Type B pancreatic cell (in vitro differentiated cells): ENCODE measurements at regions not wholly inside any gene's neighbourhood (a gene's known extent, or its start where the extent isn't known, plus 50 kb on each side); places are given as distances from the start of the nearest gene placed in this dataset.

Source experiments
- DNase-seq: peaks from one replicate; pipeline ENCODE4 v3.0.0; 2021; ENCODE audit warnings: mixed read lengths; ENCODE audit not compliant: unreplicated experiment; ENCODE audit errors: extremely low spot score
- H3K27ac Mint-ChIP-seq: 2 replicates; pipeline ENCODE4 v1.8.0; 2021; ENCODE audit warnings: mild to moderate bottlenecking, mixed read lengths
- H3K27me3 Mint-ChIP-seq: 2 replicates; pipeline ENCODE4 v1.8.0; 2021; ENCODE audit warnings: mixed read lengths
- H3K36me3 Mint-ChIP-seq: 2 replicates; pipeline ENCODE4 v1.8.0; 2021; ENCODE audit warnings: mixed read lengths
- H3K4me1 Mint-ChIP-seq: one replicate; pipeline ENCODE4 v1.8.0; 2021; ENCODE audit warnings: mixed read lengths; ENCODE audit not compliant: unreplicated experiment
- H3K4me3 Mint-ChIP-seq: 2 replicates; pipeline ENCODE4 v1.8.0; 2021; ENCODE audit warnings: mild to moderate bottlenecking, mixed read lengths
- H3K9me3 Mint-ChIP-seq: 2 replicates; pipeline ENCODE4 v1.8.0; 2021; ENCODE audit warnings: mixed read lengths
- CTCF ChIP-seq: fragments of 200-600 bp; sonication (generic); conservative IDR thresholded peaks from 2 replicates; pipeline ENCODE4 v1.5.0; 2021; ENCODE audit warnings: antibody characterized with exemption, mild to moderate bottlenecking

GRCh38 chr9:567747-568305 is 273.7 kb upstream of the DMRT1 start:
- Mint-ChIP-seq H3K9me3 (peaks cover 13% of the 10 kb centered on the region), H3K27me3 (no peaks in the 10 kb centered on the region), H3K27ac (peak overlapping the region; percentile 34), H3K4me3 (no peak overlapping the region), H3K36me3 (peaks cover 24% of the 10 kb centered on the region), H3K4me1 (peaks cover 40% of the 10 kb centered on the region)
- no peak for TF ChIP-seq CTCF
- no peak for DNase-seq

- Mint-ChIP-seq H3K36me3 (peaks cover 24% of the 10 kb centered on the region), H3K27me3 (no peaks in the 10 kb centered on the region), H3K4me1 (peaks cover 41% of the 10 kb centered on the region)
Measured at GRCh38 chr9:569296-569695, 272.2 kb upstream of the DMRT1 start.

DNA sequence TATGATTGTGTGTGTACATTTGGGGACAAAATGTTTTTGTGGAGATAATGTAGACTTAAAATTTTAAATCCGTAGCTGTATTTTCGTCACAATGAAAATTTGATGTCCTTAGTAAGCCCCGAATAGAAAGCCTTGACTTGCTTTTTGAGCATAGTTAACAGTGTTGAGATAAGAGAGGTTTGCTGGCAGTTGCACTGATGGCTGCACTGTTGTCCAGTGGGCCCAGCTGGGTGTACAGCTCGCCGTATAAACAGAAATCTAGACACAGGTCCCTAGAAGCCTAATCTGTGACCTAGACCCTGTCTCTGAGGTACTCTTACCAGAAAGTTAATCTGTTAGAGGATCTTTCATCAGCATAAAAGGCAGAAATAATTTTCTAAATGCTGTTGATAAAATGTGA is 271.3 kb upstream of the DMRT1 start:
- H3K4me1 Mint-ChIP-seq: peaks cover 45% of the 10 kb centered on the region
- H3K9me3 Mint-ChIP-seq: peaks cover 13% of the 10 kb centered on the region
- H3K27me3 Mint-ChIP-seq: no peaks in the 10 kb centered on the region
- DNase-seq: no peak
- H3K36me3 Mint-ChIP-seq: peaks cover 23% of the 10 kb centered on the region
- no peak overlapping the region for H3K27ac Mint-ChIP-seq
- no peak overlapping the region for H3K4me3 Mint-ChIP-seq
- TF ChIP-seq CTCF: no peak

More at GRCh38 chr9:569296-569695, 272.2 kb upstream of the DMRT1 start:
- no peak for DNase-seq
- no peak for TF ChIP-seq CTCF
- Mint-ChIP-seq H3K9me3 (peaks cover 13% of the 10 kb centered on the region), H3K27ac (no peak overlapping the region), H3K4me3 (no peak overlapping the region)

GRCh38 chr9:571066-571465 is 270.4 kb upstream of the DMRT1 start:
- no peak for DNase-seq
- TF ChIP-seq CTCF: no peak
- Mint-ChIP-seq H3K9me3 (peaks cover 13% of the 10 kb centered on the region), H3K36me3 (peaks cover 19% of the 10 kb centered on the region), H3K4me1 (peaks cover 45% of the 10 kb centered on the region), H3K4me3 (no peak overlapping the region), H3K27ac (no peak overlapping the region), H3K27me3 (no peaks in the 10 kb centered on the region)

- Mint-ChIP-seq H3K9me3 (peaks cover 13% of the 10 kb centered on the region), H3K27ac (no peak overlapping the region), H3K4me3 (no peak overlapping the region), H3K4me1 (peaks cover 45% of the 10 kb centered on the region), H3K27me3 (no peaks in the 10 kb centered on the region), H3K36me3 (peaks cover 14% of the 10 kb centered on the region)
- TF ChIP-seq CTCF: no peak
- no peak for DNase-seq
Measured at GRCh38 chr9:571741-572140, 269.8 kb upstream of the DMRT1 start.
